ENCODE measurements at regions not wholly inside any gene's neighbourhood (a gene's known extent, or its start where the extent isn't known, plus 50 kb on each side); places are given as distances from the start of the nearest gene placed in this dataset.
A peak's percentile ranks its signal among the peaks of the same experiment; 100 is the strongest.

DNA sequence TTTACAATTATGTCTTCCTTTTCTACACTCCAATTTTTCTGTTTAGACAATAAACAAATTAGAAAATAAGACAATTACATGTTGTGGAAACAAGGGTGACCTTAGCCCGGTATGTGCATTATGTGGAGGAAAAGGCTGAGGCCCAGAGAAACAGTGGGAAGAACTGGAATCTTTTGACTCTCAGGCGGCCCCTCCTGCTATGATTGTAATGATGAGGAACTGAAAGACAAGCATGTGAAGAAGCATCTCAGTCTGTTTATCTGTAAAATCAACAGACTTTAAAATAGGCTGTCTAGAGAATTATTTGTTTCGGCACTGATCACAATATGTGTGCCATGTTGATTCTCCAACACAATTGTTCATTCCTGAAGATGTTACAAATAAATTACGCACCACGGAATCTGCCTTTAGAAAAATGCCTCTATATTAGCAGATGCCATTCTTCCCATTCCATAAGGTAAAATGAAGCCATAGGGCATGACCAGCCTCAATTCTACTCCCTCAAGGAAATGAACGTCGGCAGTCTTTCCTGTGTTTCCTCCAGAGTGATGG, 1201.6 kb upstream of the CITED2 start:
- no peak overlapping the region for H3K27ac ChIP-seq
- no peaks in the 10 kb centered on the region for H3K36me3 ChIP-seq
- H3K27me3 ChIP-seq: no peaks in the 10 kb centered on the region
- H3K9me3 ChIP-seq (replicated peaks): no peaks in the 10 kb centered on the region; the same call in 1 of the 2 replicates
- no peaks in the 10 kb centered on the region; the same call in 1 of the 2 replicates for H3K4me1 ChIP-seq
- no peak for DNase-seq
- H3K4me3 ChIP-seq: no peak overlapping the region

GRCh38 chr6:140572867-140573266, 1198.4 kb upstream of the CITED2 start:
- no peaks in the 10 kb centered on the region for H3K27me3 ChIP-seq
- H3K27ac ChIP-seq: no peak overlapping the region
- H3K4me1 ChIP-seq: no peaks in the 10 kb centered on the region
- H3K9me3 ChIP-seq (replicated peaks): no peaks in the 10 kb centered on the region
- no peak for DNase-seq
- no peaks in the 10 kb centered on the region for H3K36me3 ChIP-seq
- H3K4me3 ChIP-seq: no peak overlapping the region

DNA sequence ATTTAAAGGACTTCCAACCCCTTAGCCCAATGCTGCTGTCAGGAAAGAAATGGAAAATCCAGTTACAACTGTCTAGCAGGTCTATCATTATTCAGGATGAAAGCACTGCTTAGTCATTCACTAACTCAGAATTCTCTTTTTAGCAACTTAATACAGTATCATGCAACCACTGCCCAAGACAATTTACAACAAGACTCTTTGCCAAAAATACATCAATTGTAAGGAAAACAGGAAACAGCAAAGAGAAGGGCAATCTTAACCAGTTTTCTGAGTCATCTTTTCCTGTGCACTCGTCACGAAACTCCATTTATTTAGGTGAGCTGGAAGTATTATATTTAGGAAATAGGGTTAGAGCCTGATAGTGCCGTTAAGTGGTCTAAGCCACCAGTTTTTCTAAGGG, 1197.7 kb upstream of the CITED2 start:
- H3K27ac ChIP-seq: no peak overlapping the region
- H3K9me3 ChIP-seq (replicated peaks): no peaks in the 10 kb centered on the region
- H3K36me3 ChIP-seq: no peaks in the 10 kb centered on the region
- no peak for DNase-seq
- H3K4me1 ChIP-seq: no peaks in the 10 kb centered on the region; the same call in 1 of the 2 replicates
- H3K4me3 ChIP-seq: no peak overlapping the region
- H3K27me3 ChIP-seq: no peaks in the 10 kb centered on the region

GRCh38 chr6:140571145-140571544, 1196.7 kb upstream of the CITED2 start:
- DNase-seq: no peak
- Histone ChIP-seq H3K36me3 (no peaks in the 10 kb centered on the region), H3K27ac (no peak overlapping the region), H3K27me3 (no peaks in the 10 kb centered on the region), H3K4me1 (peaks cover 10% of the 10 kb centered on the region), H3K9me3 (replicated peaks) (no peaks in the 10 kb centered on the region), H3K4me3 (no peak overlapping the region)

DNA sequence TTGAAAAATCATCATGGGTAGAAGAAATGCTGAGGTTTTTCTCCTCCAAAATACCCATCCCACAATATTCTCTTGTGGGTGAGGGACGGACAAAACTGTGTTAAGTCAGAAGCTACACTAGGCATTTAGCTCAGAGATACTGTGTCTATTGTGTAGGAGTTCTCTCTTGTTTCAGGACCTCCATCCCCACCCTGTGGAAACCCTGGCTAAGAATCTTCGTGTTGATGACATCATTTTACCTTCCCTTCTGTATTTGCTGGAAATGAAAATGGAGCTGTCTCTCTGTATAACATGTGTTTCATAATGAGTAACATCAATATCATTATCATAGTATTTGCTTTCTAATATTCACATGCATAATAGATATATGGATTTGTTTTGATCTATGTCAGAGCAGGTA, 1193.0 kb upstream of the CITED2 start:
- H3K4me1 ChIP-seq: peaks cover 10% of the 10 kb centered on the region
- H3K4me3 ChIP-seq: no peak overlapping the region
- no peaks in the 10 kb centered on the region for H3K9me3 ChIP-seq (replicated peaks)
- no peak for DNase-seq
- no peaks in the 10 kb centered on the region for H3K27me3 ChIP-seq
- H3K36me3 ChIP-seq: no peaks in the 10 kb centered on the region
- H3K27ac ChIP-seq: no peak overlapping the region

DNA sequence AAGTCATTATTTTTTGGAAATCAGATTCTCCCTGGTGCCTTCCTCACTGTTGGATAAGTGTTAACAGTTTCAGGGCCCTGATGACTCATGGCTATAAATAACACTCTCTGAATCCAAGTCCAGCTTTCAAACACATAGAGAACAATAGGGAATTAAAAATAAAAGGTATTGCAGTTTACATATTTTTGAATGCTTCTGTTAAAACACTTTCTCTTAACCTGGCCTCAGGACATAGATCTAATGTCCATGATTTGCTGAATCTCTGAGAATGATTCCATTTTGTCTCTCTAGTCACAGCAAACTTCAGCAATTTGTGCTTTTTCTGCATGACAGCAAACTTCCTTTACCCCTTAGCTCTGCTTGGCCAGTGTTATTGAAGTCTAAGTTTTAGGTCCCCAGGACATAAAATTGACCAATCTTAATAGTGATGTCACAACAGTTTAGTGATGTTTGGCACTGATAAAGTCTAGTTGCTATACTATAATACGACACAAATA, 1192.4 kb upstream of the CITED2 start:
- no peaks in the 10 kb centered on the region for H3K36me3 ChIP-seq
- H3K4me1 ChIP-seq: peaks cover 10% of the 10 kb centered on the region
- H3K4me3 ChIP-seq: no peak overlapping the region
- H3K27me3 ChIP-seq: no peaks in the 10 kb centered on the region
- H3K9me3 ChIP-seq (replicated peaks): no peaks in the 10 kb centered on the region; the same call in 1 of the 2 replicates
- peak in 1 of 2 experiments; percentile 37 for DNase-seq
- no peak overlapping the region for H3K27ac ChIP-seq

DNA sequence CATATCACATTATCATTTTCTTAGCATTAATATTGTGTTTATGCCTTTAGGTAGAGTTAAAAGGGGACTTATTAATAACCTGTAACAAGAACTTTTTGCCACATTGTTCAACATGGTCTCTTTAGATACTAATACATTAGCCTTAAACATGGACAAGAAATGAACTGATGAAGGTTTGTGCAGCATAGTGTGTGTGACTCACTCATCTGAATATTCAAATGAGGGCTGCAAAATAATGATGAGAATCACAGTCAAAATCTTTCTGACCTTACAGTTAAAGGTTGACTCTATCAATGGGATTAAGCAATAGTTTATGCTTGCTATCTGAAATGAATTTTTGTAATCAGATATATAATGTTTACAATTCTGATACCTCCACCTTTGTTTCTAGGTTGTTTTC, 1189.3 kb upstream of the CITED2 start:
- Histone ChIP-seq H3K36me3 (no peaks in the 10 kb centered on the region), H3K4me3 (no peak overlapping the region), H3K4me1 (peaks cover 30% of the 10 kb centered on the region), H3K27ac (no peak overlapping the region), H3K9me3 (replicated peaks) (no peaks in the 10 kb centered on the region; the same call in 1 of the 2 replicates), H3K27me3 (no peaks in the 10 kb centered on the region)
- DNase-seq: no peak

DNA sequence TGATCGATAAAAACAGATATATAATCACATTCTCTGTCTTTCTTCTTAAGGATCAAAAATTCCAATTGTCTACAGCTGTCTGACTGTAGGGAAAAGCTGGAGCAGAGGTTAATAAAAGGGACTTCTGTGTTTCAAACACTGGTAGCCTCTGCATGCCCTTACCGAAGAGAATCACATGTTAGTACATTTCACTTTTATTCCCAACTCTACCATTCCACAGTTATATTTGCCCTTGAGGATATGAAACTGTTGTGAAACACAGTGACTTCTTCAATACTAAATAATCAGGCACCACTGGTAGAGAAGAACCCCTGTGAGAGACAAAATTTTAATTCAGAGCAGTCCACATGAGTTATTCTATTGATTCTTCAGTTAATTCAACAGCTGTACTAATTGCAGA, 1187.3 kb upstream of the CITED2 start:
- no peak overlapping the region for H3K4me3 ChIP-seq
- H3K27me3 ChIP-seq: no peaks in the 10 kb centered on the region
- no peak for DNase-seq
- no peak overlapping the region for H3K27ac ChIP-seq
- H3K9me3 ChIP-seq (replicated peaks): no peaks in the 10 kb centered on the region; the same call in 1 of the 2 replicates
- peaks cover 29% of the 10 kb centered on the region for H3K4me1 ChIP-seq
- H3K36me3 ChIP-seq: no peaks in the 10 kb centered on the region

GRCh38 chr6:140560671-140561070, 1186.2 kb upstream of the CITED2 start:
- H3K9me3 ChIP-seq (replicated peaks): no peaks in the 10 kb centered on the region; the same call in 1 of the 2 replicates
- H3K27me3 ChIP-seq: no peaks in the 10 kb centered on the region
- no peak for DNase-seq
- peaks cover 23% of the 10 kb centered on the region for H3K4me1 ChIP-seq
- H3K4me3 ChIP-seq: no peak overlapping the region
- no peaks in the 10 kb centered on the region for H3K36me3 ChIP-seq
- no peak overlapping the region for H3K27ac ChIP-seq

DNA sequence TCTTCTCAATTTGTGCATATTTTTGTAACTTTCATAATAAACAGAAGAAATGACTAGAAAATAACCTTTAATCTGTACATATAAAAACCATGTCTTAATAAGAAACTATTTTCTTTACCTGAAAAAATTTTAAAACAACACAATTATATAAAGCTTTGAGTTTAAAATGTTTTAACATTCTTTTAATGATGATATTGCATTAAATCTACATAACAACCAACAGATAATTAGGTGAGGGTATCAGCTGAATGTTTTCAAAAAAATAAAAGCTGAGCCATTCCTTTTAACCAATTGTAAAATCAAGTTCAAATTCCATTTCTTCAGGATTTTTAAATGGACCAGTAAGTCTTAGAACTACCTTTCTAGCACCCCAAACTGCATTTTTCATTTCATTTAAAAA, 1185.0 kb upstream of the CITED2 start:
- Histone ChIP-seq H3K4me3 (no peak overlapping the region), H3K9me3 (replicated peaks) (no peaks in the 10 kb centered on the region; the same call in 1 of the 2 replicates), H3K27ac (no peak overlapping the region), H3K36me3 (no peaks in the 10 kb centered on the region), H3K27me3 (no peaks in the 10 kb centered on the region), H3K4me1 (peaks cover 23% of the 10 kb centered on the region)
- DNase-seq: no peak

DNA sequence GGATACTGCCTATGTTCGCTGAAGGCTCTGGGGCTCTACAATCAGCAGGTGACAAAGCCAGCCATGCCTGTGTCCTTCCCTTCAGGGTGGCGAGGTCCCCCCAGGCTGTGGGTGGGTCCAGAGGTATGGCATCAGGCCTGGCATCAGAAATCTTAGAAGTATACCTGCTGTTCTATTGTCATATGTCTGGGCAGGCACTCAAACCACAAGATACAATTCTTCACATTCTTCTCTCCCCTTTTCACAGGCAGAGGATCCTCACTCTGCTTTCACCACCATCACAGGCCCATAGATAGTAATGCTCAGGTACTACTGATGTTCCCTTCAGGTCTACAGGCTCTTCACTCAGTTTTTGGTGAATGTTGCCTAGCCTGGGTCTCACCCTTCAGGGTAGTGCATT, 1180.0 kb upstream of the CITED2 start:
- Histone ChIP-seq H3K27me3 (no peaks in the 10 kb centered on the region), H3K4me3 (no peak overlapping the region), H3K4me1 (peaks cover 11% of the 10 kb centered on the region), H3K27ac (no peak overlapping the region), H3K9me3 (replicated peaks) (no peaks in the 10 kb centered on the region), H3K36me3 (no peaks in the 10 kb centered on the region)
- no peak for DNase-seq

GRCh38 chr6:140548366-140548765, 1173.9 kb upstream of the CITED2 start:
- DNase-seq: no peak
- no peaks in the 10 kb centered on the region for H3K4me1 ChIP-seq
- no peaks in the 10 kb centered on the region for H3K27me3 ChIP-seq
- no peaks in the 10 kb centered on the region for H3K36me3 ChIP-seq
- no peaks in the 10 kb centered on the region for H3K9me3 ChIP-seq (replicated peaks)
- H3K4me3 ChIP-seq: no peak overlapping the region
- no peak overlapping the region for H3K27ac ChIP-seq

GRCh38 chr6:140546640-140547039, 1172.2 kb upstream of the CITED2 start:
- DNase-seq: no peak

GRCh38 chr6:140544431-140544830, 1170.0 kb upstream of the CITED2 start:
- Histone ChIP-seq H3K27ac (no peak overlapping the region), H3K4me3 (no peak overlapping the region), H3K27me3 (no peaks in the 10 kb centered on the region), H3K4me1 (0 out of 2 replicates have a peak, but pooled peaks cover under 1% of the 10 kb centered on the region), H3K36me3 (no peaks in the 10 kb centered on the region), H3K9me3 (replicated peaks) (no peaks in the 10 kb centered on the region)
- no peak for DNase-seq

More at GRCh38 chr6:140546640-140547039, 1172.2 kb upstream of the CITED2 start:
- H3K36me3 ChIP-seq: no peaks in the 10 kb centered on the region
- no peaks in the 10 kb centered on the region for H3K27me3 ChIP-seq
- H3K9me3 ChIP-seq (replicated peaks): no peaks in the 10 kb centered on the region
- H3K4me3 ChIP-seq: no peak overlapping the region
- H3K4me1 ChIP-seq: no peaks in the 10 kb centered on the region
- no peak overlapping the region for H3K27ac ChIP-seq

DNA sequence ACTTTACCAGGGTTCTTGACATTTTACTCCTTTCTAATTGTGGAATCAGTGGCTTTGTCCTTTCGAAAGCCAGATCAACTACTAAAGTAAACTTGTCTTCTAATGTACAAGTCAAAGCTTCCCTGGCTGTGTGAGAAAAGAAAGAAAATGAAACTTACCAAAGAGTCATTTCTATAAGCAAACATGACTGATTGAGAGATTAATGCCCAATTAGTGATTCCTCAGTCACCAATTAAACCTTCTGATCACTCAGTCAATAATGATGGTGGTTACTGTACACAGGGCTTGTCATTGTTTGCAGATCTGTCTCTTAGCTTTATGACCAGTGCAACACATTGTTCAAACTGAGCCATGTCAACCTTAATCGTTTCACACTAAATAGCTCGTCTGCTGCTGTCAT, 1168.4 kb upstream of the CITED2 start:
- Histone ChIP-seq H3K4me1 (peaks cover 5% of the 10 kb centered on the region; the same call in 1 of the 2 replicates), H3K27ac (no peak overlapping the region), H3K4me3 (no peak overlapping the region), H3K36me3 (no peaks in the 10 kb centered on the region), H3K27me3 (no peaks in the 10 kb centered on the region), H3K9me3 (replicated peaks) (no peaks in the 10 kb centered on the region)
- no peak for DNase-seq

GRCh38 chr6:140541288-140541687, 1166.8 kb upstream of the CITED2 start:
- peaks cover 13% of the 10 kb centered on the region for H3K4me1 ChIP-seq
- no peaks in the 10 kb centered on the region for H3K27me3 ChIP-seq
- H3K36me3 ChIP-seq: no peaks in the 10 kb centered on the region
- no peak for DNase-seq
- H3K27ac ChIP-seq: no peak overlapping the region
- no peak overlapping the region for H3K4me3 ChIP-seq
- H3K9me3 ChIP-seq (replicated peaks): no peaks in the 10 kb centered on the region

Data from SJCRH30 (cell line).